Ascending aorta (tissue), 2 donors: ENCODE measurements at regions not wholly inside any gene's neighbourhood (a gene's known extent, or its start where the extent isn't known, plus 50 kb on each side); places are given as distances from the start of the nearest gene placed in this dataset.

ENCODE experiments used
- DNase-seq, 2 donors: peaks; one replicate each; pipeline ENCODE4 v3.0.0-alpha.2; 2019; ENCODE audit warnings: low spot score in 2 of 2
- H3K27ac ChIP-seq, 2 donors: fragments of 200-600 bp; sonication (generic); one replicate each; pipeline ENCODE4 v1.5.1; 2016 to 2017; ENCODE audit warnings: mild to moderate bottlenecking in 1 of 2
- H3K27me3 ChIP-seq: fragments of 200-600 bp; sonication (generic); one replicate; pipeline ENCODE4 v1.5.1; 2017
- H3K36me3 ChIP-seq, 2 donors: fragments of 200-600 bp; sonication (generic); one replicate each; pipeline ENCODE4 v1.5.1; 2016
- H3K4me1 ChIP-seq, 2 donors: fragments of 200-600 bp; sonication (generic); one replicate each; pipeline ENCODE4 v1.5.1; 2016 to 2017; ENCODE audit warnings: mild to moderate bottlenecking in 1 of 2
- H3K4me3 ChIP-seq, 2 donors: fragments of 200-600 bp; sonication (generic); one replicate each; pipeline ENCODE4 v1.5.1; 2016 to 2017; ENCODE audit warnings: mild to moderate bottlenecking in 1 of 2
- H3K9me3 ChIP-seq, 2 donors: fragments of 200-600 bp; sonication (generic); one replicate each; pipeline ENCODE4 v1.5.1; 2016
- CTCF ChIP-seq, 3 experiments: fragments of 200-600 bp in 2 of 3; fragments of 450-650 bp in 1 of 3; sonication (generic) in 2 of 3; IDR thresholded peaks; one replicate each; pipeline ENCODE4 v1.5.1; 2016 to 2019; ENCODE audit warnings: antibody characterized with exemption in 3 of 3, mild to moderate bottlenecking in 1 of 3, moderate library complexity in 1 of 3
- intact Hi-C: fragments of 100-400 bp; cut with DNase I; formaldehyde crosslinking; loops from one replicate; pipeline ENCODE4 v1.15.1; 2023

- intact Hi-C loops, result no loop called here
These were observed 1581.8 kb downstream of the HACE1 start for GRCh38 chr6:103277936-103278335.

GRCh38 chr6:103273048-103273447 lies 1586.7 kb downstream of the HACE1 start:
- peak in 1 of 3 experiments; percentile 14 for TF ChIP-seq CTCF (IDR thresholded peaks at IDR 0.05)
- Histone ChIP-seq H3K9me3 (no peaks in the 10 kb centered on the region), H3K4me1 (no peaks in the 10 kb centered on the region), H3K36me3 (no peaks in the 10 kb centered on the region), H3K27me3 (no peaks in the 10 kb centered on the region), H3K4me3 (no peak overlapping the region), H3K27ac (no peak overlapping the region)
- no peak for DNase-seq
- intact Hi-C loops, result no loop called here

More at GRCh38 chr6:103277936-103278335, 1581.8 kb downstream of the HACE1 start:
- no peak overlapping the region for H3K27ac ChIP-seq
- no peaks in the 10 kb centered on the region for H3K36me3 ChIP-seq
- no peaks in the 10 kb centered on the region for H3K27me3 ChIP-seq
- H3K9me3 ChIP-seq, result no peaks in the 10 kb centered on the region
- no peak for TF ChIP-seq CTCF (IDR thresholded peaks at IDR 0.05)
- DNase-seq, result no peak
- no peak overlapping the region for H3K4me3 ChIP-seq
- no peaks in the 10 kb centered on the region for H3K4me1 ChIP-seq

- Histone ChIP-seq H3K27ac (no peak overlapping the region), H3K4me1 (no peaks in the 10 kb centered on the region), H3K9me3 (no peaks in the 10 kb centered on the region), H3K4me3 (no peak overlapping the region), H3K27me3 (no peaks in the 10 kb centered on the region), H3K36me3 (no peaks in the 10 kb centered on the region)
- no peak for TF ChIP-seq CTCF (IDR thresholded peaks at IDR 0.05)
- no peak for DNase-seq
- intact Hi-C loops, result loop anchor here (10.0 kb wide), 1 partner anchor 55 kb away; no protein-coding TSS in a partner anchor
These were observed 1590.1 kb downstream of the HACE1 start for GRCh38 chr6:103269581-103269980.

- intact Hi-C loops, result loop anchor here (10.0 kb wide), 1 partner anchor 56 kb away; no protein-coding TSS in a partner anchor
These were observed 1591.4 kb downstream of the HACE1 start for GRCh38 chr6:103268335-103268734.

GRCh38 chr6:103264020-103264419 lies 1595.7 kb downstream of the HACE1 start:
- no peak for DNase-seq
- intact Hi-C loops, result loop anchor here (10.0 kb wide), 1 partner anchor 61 kb away; no protein-coding TSS in a partner anchor
- TF ChIP-seq CTCF (IDR thresholded peaks at IDR 0.05), result no peak
- H3K27me3 ChIP-seq, result no peaks in the 10 kb centered on the region
- H3K4me3 ChIP-seq, result no peak overlapping the region
- H3K27ac ChIP-seq, result no peak overlapping the region
- no peaks in the 10 kb centered on the region for H3K9me3 ChIP-seq
- H3K36me3 ChIP-seq, result no peaks in the 10 kb centered on the region
- H3K4me1 ChIP-seq, result no peaks in the 10 kb centered on the region

More at GRCh38 chr6:103268335-103268734, 1591.4 kb downstream of the HACE1 start:
- H3K27ac ChIP-seq, result no peak overlapping the region
- H3K27me3 ChIP-seq, result no peaks in the 10 kb centered on the region
- no peak for TF ChIP-seq CTCF (IDR thresholded peaks at IDR 0.05)
- no peak overlapping the region for H3K4me3 ChIP-seq
- H3K4me1 ChIP-seq, result no peaks in the 10 kb centered on the region
- no peak for DNase-seq
- no peaks in the 10 kb centered on the region for H3K9me3 ChIP-seq
- H3K36me3 ChIP-seq, result no peaks in the 10 kb centered on the region

GRCh38 chr6:103255132-103255531 lies 1604.6 kb downstream of the HACE1 start:
- no peaks in the 10 kb centered on the region for H3K4me1 ChIP-seq

More at GRCh38 chr6:103255132-103255531, 1604.6 kb downstream of the HACE1 start:
- no peaks in the 10 kb centered on the region for H3K27me3 ChIP-seq
- H3K27ac ChIP-seq, result no peak overlapping the region
- no peak for TF ChIP-seq CTCF (IDR thresholded peaks at IDR 0.05)
- H3K4me3 ChIP-seq, result no peak overlapping the region
- no peaks in the 10 kb centered on the region for H3K9me3 ChIP-seq
- no peaks in the 10 kb centered on the region for H3K36me3 ChIP-seq
- intact Hi-C loops, result no loop called here
- no peak for DNase-seq
